Smooth muscle cell (in vitro differentiated cells): ENCODE measurements at regions not wholly inside any gene's neighbourhood (a gene's known extent, or its start where the extent isn't known, plus 50 kb on each side); places are given as distances from the start of the nearest gene placed in this dataset.

Experiments used
- DNase-seq: peaks from one replicate; lab custom pipeline; 2025; ENCODE audit not compliant: unreplicated experiment; lab: John Stamatoyannopoulos, UW
- H2AFZ ChIP-seq: fragments of 200-600 bp; sonication (generic); 2 replicates; pipeline ENCODE4 v1.6.0; 2016; ENCODE audit warnings: antibody characterized with exemption, low read depth, mild to moderate bottlenecking
- H3F3A ChIP-seq: fragments of 200-600 bp; sonication (generic); 2 replicates; pipeline ENCODE4 v1.6.0; 2017; ENCODE audit warnings: antibody characterized with exemption, low read depth
- H3K27ac ChIP-seq: fragments of 200-600 bp; sonication (generic); 2 replicates; pipeline ENCODE4 v1.5.1; 2016; ENCODE audit warnings: low read depth, mild to moderate bottlenecking
- H3K27me3 ChIP-seq: fragments of 200-600 bp; sonication (generic); 2 replicates; pipeline ENCODE4 v1.6.1; 2016; ENCODE audit warnings: low read depth, mild to moderate bottlenecking
- H3K36me3 ChIP-seq: fragments of 200-600 bp; sonication (generic); 2 replicates; pipeline ENCODE4 v1.5.1; 2016; ENCODE audit warnings: low read depth
- H3K4me1 ChIP-seq: fragments of 200-600 bp; sonication (generic); 2 replicates; pipeline ENCODE4 v1.5.1; 2016; ENCODE audit warnings: low read depth
- H3K4me2 ChIP-seq: fragments of 200-600 bp; sonication (generic); 2 replicates; pipeline ENCODE4 v1.6.0; 2016; ENCODE audit warnings: mild to moderate bottlenecking
- H3K4me3 ChIP-seq: fragments of 200-600 bp; sonication (generic); 2 replicates; pipeline ENCODE4 v1.5.1; 2016; ENCODE audit warnings: mild to moderate bottlenecking
- H3K79me2 ChIP-seq: fragments of 200-600 bp; sonication (generic); 2 replicates; pipeline ENCODE4 v1.6.0; 2016; ENCODE audit warnings: low read depth, mild to moderate bottlenecking
- H3K9ac ChIP-seq: fragments of 200-600 bp; sonication (generic); 2 replicates; pipeline ENCODE4 v1.6.0; 2016; ENCODE audit warnings: low read depth
- H3K9me3 ChIP-seq: fragments of 200-600 bp; sonication (generic); replicated peaks from 2 replicates; pipeline ENCODE4 v1.5.1; 2016; ENCODE audit warnings: low read depth
- H4K20me1 ChIP-seq: fragments of 200-600 bp; sonication (generic); 2 replicates; pipeline ENCODE4 v1.6.0; 2016; ENCODE audit warnings: low read depth
- CTCF ChIP-seq: fragments of 200-600 bp; sonication (generic); IDR thresholded peaks from 2 replicates; pipeline ENCODE4 v1.5.1; 2017; ENCODE audit warnings: borderline replicate concordance, mild to moderate bottlenecking, antibody characterized with exemption; ENCODE audit not compliant: insufficient read depth, poor library complexity, severe bottlenecking
- WGBS: methylation state at CpG from one replicate; pipeline ENCODE4 v1.1.7; 2016; ENCODE audit warnings: low lambda C conversion rate; 5-methylcytosine and 5-hydroxymethylcytosine counted together

GRCh38 chr20:30598460-30599230 is 658.8 kb upstream of the DEFB115 start:
- 86% methylated on average over 5 of the region's 5 CpGs for WGBS

GRCh38 chr20:30599990-30600389 is 657.5 kb upstream of the DEFB115 start:
- Histone ChIP-seq H2AFZ (no peak overlapping the region), H3K27me3 (no peaks in the 10 kb centered on the region), H4K20me1 (no peaks in the 10 kb centered on the region), H3K9ac (no peak overlapping the region), H3K79me2 (no peaks in the 10 kb centered on the region), H3K4me1 (no peaks in the 10 kb centered on the region), H3K4me2 (no peak overlapping the region), H3F3A (no peaks in the 10 kb centered on the region), H3K9me3 (peaks cover 4% of the 10 kb centered on the region), H3K36me3 (no peaks in the 10 kb centered on the region), H3K27ac (no peak overlapping the region), H3K4me3 (no peak overlapping the region)
- no peak for TF ChIP-seq CTCF
- 85% methylated on average over 2 of the region's 2 CpGs for WGBS
- DNase-seq = no peak

More at GRCh38 chr20:30598460-30599230, 658.8 kb upstream of the DEFB115 start:
- no peaks in the 10 kb centered on the region for H3F3A ChIP-seq
- no peak overlapping the region for H3K4me3 ChIP-seq
- H3K79me2 ChIP-seq = no peaks in the 10 kb centered on the region
- no peaks in the 10 kb centered on the region for H4K20me1 ChIP-seq
- DNase-seq = no peak
- H3K27ac ChIP-seq = no peak overlapping the region
- H3K4me2 ChIP-seq = no peak overlapping the region
- TF ChIP-seq CTCF = no peak
- H3K27me3 ChIP-seq = no peaks in the 10 kb centered on the region
- H3K9me3 ChIP-seq = peaks cover 3% of the 10 kb centered on the region
- H3K36me3 ChIP-seq = no peaks in the 10 kb centered on the region
- no peak overlapping the region for H3K9ac ChIP-seq
- H2AFZ ChIP-seq = no peak overlapping the region
- no peaks in the 10 kb centered on the region for H3K4me1 ChIP-seq

GRCh38 chr20:30601974-30602373 is 655.5 kb upstream of the DEFB115 start:
- Histone ChIP-seq H3K79me2 (no peaks in the 10 kb centered on the region), H3K36me3 (no peaks in the 10 kb centered on the region), H2AFZ (no peak overlapping the region), H3K27ac (no peak overlapping the region), H3K27me3 (no peaks in the 10 kb centered on the region), H3K4me3 (no peak overlapping the region), H4K20me1 (no peaks in the 10 kb centered on the region), H3K4me1 (no peaks in the 10 kb centered on the region), H3F3A (no peaks in the 10 kb centered on the region), H3K9ac (no peak overlapping the region), H3K4me2 (no peak overlapping the region), H3K9me3 (peaks cover 6% of the 10 kb centered on the region)
- no peak for TF ChIP-seq CTCF
- WGBS = 57% methylated on average over 2 of the region's 2 CpGs
- DNase-seq = no peak

GRCh38 chr20:30602424-30602823 is 655.0 kb upstream of the DEFB115 start:
- no peaks in the 10 kb centered on the region for H3K27me3 ChIP-seq
- H3K4me2 ChIP-seq = no peak overlapping the region
- 54% methylated on average over 3 of the region's 3 CpGs for WGBS
- no peak for TF ChIP-seq CTCF
- no peak for DNase-seq
- H4K20me1 ChIP-seq = no peaks in the 10 kb centered on the region
- H3K4me1 ChIP-seq = no peaks in the 10 kb centered on the region
- H2AFZ ChIP-seq = no peak overlapping the region
- no peak overlapping the region for H3K9ac ChIP-seq
- H3K27ac ChIP-seq = no peak overlapping the region
- no peaks in the 10 kb centered on the region for H3K79me2 ChIP-seq
- no peak overlapping the region for H3K4me3 ChIP-seq
- H3F3A ChIP-seq = no peaks in the 10 kb centered on the region
- H3K9me3 ChIP-seq = peaks cover 10% of the 10 kb centered on the region
- H3K36me3 ChIP-seq = no peaks in the 10 kb centered on the region
